Prostate gland (tissue), 2 donors: ENCODE measurements at regions not wholly inside any gene's neighbourhood (a gene's known extent, or its start where the extent isn't known, plus 50 kb on each side); places are given as distances from the start of the nearest gene placed in this dataset.
"Not testable (repeated sequence)": the region's sequence is repeated elsewhere in the genome, so short reads cannot be mapped to it uniquely, and the experiment has no call there.

Experiments
- CTCF ChIP-seq, 4 experiments: fragments of 200-600 bp in 2 of 4; fragments of 450-650 bp in 2 of 4; sonication (generic) in 2 of 4; IDR thresholded peaks; 1 replicate in 3 of 4; 2 replicates in 1 of 4; pipeline ENCODE4 v1.5.1; 2016 to 2019; ENCODE audit warnings: antibody characterized with exemption in 4 of 4, mild to moderate bottlenecking in 2 of 4, moderate library complexity in 2 of 4
- POLR2A ChIP-seq: fragments of 450-650 bp; IDR thresholded peaks from one replicate; pipeline ENCODE4 v1.6.1; 2016; ENCODE audit warnings: antibody characterized with exemption, mild to moderate bottlenecking
- POLR2AphosphoS5 ChIP-seq: sonication (generic); formaldehyde crosslinking; IDR thresholded peaks from one replicate; pipeline ENCODE4 v1.6.1; 2017; ENCODE audit warnings: antibody characterized with exemption

- TF ChIP-seq CTCF (IDR thresholded peaks at IDR 0.05); POLR2A; POLR2AphosphoS5: not testable (repeated sequence)
Observed at GRCh38 chr2:87458938-87459337, 288.9 kb upstream of the PLGLB2 start.
